ENCODE measurements at regions not wholly inside any gene's neighbourhood (a gene's known extent, or its start where the extent isn't known, plus 50 kb on each side); places are given as distances from the start of the nearest gene placed in this dataset.

GRCh38 chr17:72004011-72004427 is 116.8 kb upstream of the SOX9 start:
- Histone ChIP-seq H3K27ac (no peak overlapping the region), H3K9me3 (no peaks in the 10 kb centered on the region), H3K36me3 (no peaks in the 10 kb centered on the region), H3K9ac (no peak overlapping the region), H3K27me3 (no peaks in the 10 kb centered on the region), H4K20me1 (no peaks in the 10 kb centered on the region), H3K4me2 (no peak overlapping the region), H3K4me3 (no peak overlapping the region), H3K4me1 (no peaks in the 10 kb centered on the region)
- TF ChIP-seq Cebpa-rat (IDR thresholded peaks at IDR 0.05): no peak

- Histone ChIP-seq H3K4me3 (no peak overlapping the region), H3K9ac (no peak overlapping the region), H3K36me3 (no peaks in the 10 kb centered on the region), H3K4me2 (no peak overlapping the region), H4K20me1 (no peaks in the 10 kb centered on the region), H3K4me1 (no peaks in the 10 kb centered on the region), H3K27me3 (no peaks in the 10 kb centered on the region), H3K9me3 (no peaks in the 10 kb centered on the region), H3K27ac (no peak overlapping the region)
- no peak for TF ChIP-seq Cebpa-rat (IDR thresholded peaks at IDR 0.05)
Measured at GRCh38 chr17:72004611-72005331, 116.0 kb upstream of the SOX9 start.

- no peaks in the 10 kb centered on the region for H3K4me1 ChIP-seq
- no peaks in the 10 kb centered on the region for H4K20me1 ChIP-seq
- H3K36me3 ChIP-seq: no peaks in the 10 kb centered on the region
- H3K9me3 ChIP-seq: no peaks in the 10 kb centered on the region
- H3K27me3 ChIP-seq: no peaks in the 10 kb centered on the region
- H3K27ac ChIP-seq: no peak overlapping the region
- no peak for TF ChIP-seq Cebpa-rat (IDR thresholded peaks at IDR 0.05)
- H3K9ac ChIP-seq: no peak overlapping the region
- H3K4me3 ChIP-seq: no peak overlapping the region
- no peak overlapping the region for H3K4me2 ChIP-seq
Measured at GRCh38 chr17:72005332-72006163, 115.3 kb upstream of the SOX9 start.

GRCh38 chr17:72008236-72008876 is 112.5 kb upstream of the SOX9 start:
- Histone ChIP-seq H3K27me3 (no peaks in the 10 kb centered on the region), H3K9ac (no peak overlapping the region), H3K36me3 (no peaks in the 10 kb centered on the region), H3K4me3 (no peak overlapping the region), H4K20me1 (no peaks in the 10 kb centered on the region), H3K9me3 (no peaks in the 10 kb centered on the region), H3K4me2 (no peak overlapping the region), H3K27ac (no peak overlapping the region), H3K4me1 (no peaks in the 10 kb centered on the region)
- TF ChIP-seq Cebpa-rat (IDR thresholded peaks at IDR 0.05): no peak

GRCh38 chr17:72011561-72011960 is 109.3 kb upstream of the SOX9 start:
- no peak overlapping the region for H3K27ac ChIP-seq
- no peaks in the 10 kb centered on the region for H3K4me1 ChIP-seq
- H3K4me3 ChIP-seq: no peak overlapping the region
- H3K9ac ChIP-seq: no peak overlapping the region
- no peaks in the 10 kb centered on the region for H3K9me3 ChIP-seq
- no peaks in the 10 kb centered on the region for H3K27me3 ChIP-seq
- H3K4me2 ChIP-seq: no peak overlapping the region
- no peaks in the 10 kb centered on the region for H3K36me3 ChIP-seq
- H4K20me1 ChIP-seq: no peaks in the 10 kb centered on the region
- TF ChIP-seq Cebpa-rat (IDR thresholded peaks at IDR 0.05): no peak

GRCh38 chr17:72021417-72022041 is 99.3 kb upstream of the SOX9 start:
- Histone ChIP-seq H3K4me2 (peak overlapping the region; percentile 27; the same call in 1 of the 2 replicates), H3K4me1 (peaks cover 14% of the 10 kb centered on the region), H3K4me3 (no peak overlapping the region)

GRCh38 chr17:72022328-72023275 is 98.2 kb upstream of the SOX9 start:
- no peak overlapping the region for H3K27ac ChIP-seq
- H3K4me1 ChIP-seq: peaks cover 14% of the 10 kb centered on the region
- no peaks in the 10 kb centered on the region for H3K27me3 ChIP-seq
- H3K9me3 ChIP-seq: no peaks in the 10 kb centered on the region
- no peak overlapping the region for H3K4me3 ChIP-seq
- H3K4me2 ChIP-seq: no peak overlapping the region
- H3K9ac ChIP-seq: no peak overlapping the region
- no peak for TF ChIP-seq Cebpa-rat (IDR thresholded peaks at IDR 0.05)
- no peaks in the 10 kb centered on the region for H3K36me3 ChIP-seq
- H4K20me1 ChIP-seq: no peaks in the 10 kb centered on the region

More at GRCh38 chr17:72021417-72022041, 99.3 kb upstream of the SOX9 start:
- no peak overlapping the region for H3K9ac ChIP-seq
- TF ChIP-seq Cebpa-rat (IDR thresholded peaks at IDR 0.05): no peak
- H3K9me3 ChIP-seq: no peaks in the 10 kb centered on the region
- H3K27me3 ChIP-seq: no peaks in the 10 kb centered on the region
- H4K20me1 ChIP-seq: no peaks in the 10 kb centered on the region
- H3K27ac ChIP-seq: no peak overlapping the region
- H3K36me3 ChIP-seq: no peaks in the 10 kb centered on the region

GRCh38 chr17:72024457-72024856 is 96.4 kb upstream of the SOX9 start:
- no peak for TF ChIP-seq Cebpa-rat (IDR thresholded peaks at IDR 0.05)
- Histone ChIP-seq H3K9me3 (no peaks in the 10 kb centered on the region), H3K4me2 (no peak overlapping the region), H3K27me3 (no peaks in the 10 kb centered on the region), H3K4me3 (no peak overlapping the region), H3K27ac (no peak overlapping the region), H3K4me1 (peaks cover 22% of the 10 kb centered on the region), H3K9ac (no peak overlapping the region), H3K36me3 (no peaks in the 10 kb centered on the region), H4K20me1 (no peaks in the 10 kb centered on the region)

GRCh38 chr17:72025113-72025512 is 95.7 kb upstream of the SOX9 start:
- Histone ChIP-seq H3K9ac (no peak overlapping the region), H4K20me1 (no peaks in the 10 kb centered on the region), H3K4me3 (no peak overlapping the region), H3K4me1 (peaks cover 28% of the 10 kb centered on the region), H3K9me3 (no peaks in the 10 kb centered on the region), H3K27ac (no peak overlapping the region), H3K27me3 (no peaks in the 10 kb centered on the region), H3K4me2 (no peak overlapping the region), H3K36me3 (no peaks in the 10 kb centered on the region)
- no peak for TF ChIP-seq Cebpa-rat (IDR thresholded peaks at IDR 0.05)
